H1 (cell line): ENCODE measurements at regions not wholly inside any gene's neighbourhood (a gene's known extent, or its start where the extent isn't known, plus 50 kb on each side); places are given as distances from the start of the nearest gene placed in this dataset.

Experiments
- CTCF ChIA-PET: fragments of 300-600 bp; sonication (Branson Sonifier 250); formaldehyde crosslinking; loops from one replicate; lab custom pipeline; 2021; ENCODE audit not compliant: partially characterized antibody; lab: Charles Lee
- POLR2A ChIA-PET: fragments of 300-600 bp; sonication (Branson Sonifier 250); formaldehyde crosslinking; loops from one replicate; lab custom pipeline; 2021; ENCODE audit warnings: inconsistent platforms; ENCODE audit not compliant: partially characterized antibody; lab: Charles Lee
- DNase-seq, 2 experiments: peaks; one replicate each; pipeline versions ENCODE4 v3.0.0 to v3.0.0-alpha.2; 2010 to 2022; ENCODE audit warnings: low spot score in 2 of 2, low read depth in 1 of 2, mixed read lengths in 1 of 2
- FAIRE-seq: peaks from 2 replicates; lab custom pipeline; 2011; peaks lifted over from hg19 to GRCh38; lab: Jason Lieb, UNC
- H2AFZ ChIP-seq: 2 replicates; pipeline ENCODE4 v1.8.1; 2012; ENCODE audit warnings: low read length, inconsistent platforms
- H2AK5ac ChIP-seq: 2 replicates; pipeline ENCODE4 v1.6.1; 2013; ENCODE audit warnings: low read depth, low read length
- H2BK120ac ChIP-seq: replicated peaks from 2 replicates; pipeline ENCODE3; 2013; ENCODE audit warnings: low read depth, low read length, inconsistent platforms
- H2BK12ac ChIP-seq: 2 replicates; pipeline ENCODE4 v1.6.1; 2013; ENCODE audit warnings: low read depth, low read length
- H2BK15ac ChIP-seq: 2 replicates; pipeline ENCODE4 v1.6.1; 2013; ENCODE audit warnings: low read length
- H2BK20ac ChIP-seq: 2 replicates; pipeline ENCODE4 v1.6.1; 2013; ENCODE audit warnings: low read length
- H2BK5ac ChIP-seq: 2 replicates; pipeline ENCODE4 v1.6.1; 2013; ENCODE audit warnings: low read depth, low read length
- H3K14ac ChIP-seq: 2 replicates; pipeline ENCODE4 v1.6.1; 2013; ENCODE audit warnings: inconsistent platforms; ENCODE audit not compliant: insufficient read length
- H3K18ac ChIP-seq: 2 replicates; pipeline ENCODE4 v1.6.1; 2013; ENCODE audit warnings: low read length; ENCODE audit errors: extremely low read depth
- H3K23ac ChIP-seq: 2 replicates; pipeline ENCODE4 v1.6.1; 2013; ENCODE audit warnings: inconsistent platforms; ENCODE audit not compliant: insufficient read length
- H3K23me2 ChIP-seq: 2 replicates; pipeline ENCODE4 v1.6.1; 2013; ENCODE audit warnings: low read depth, low read length
- H3K27ac ChIP-seq: 2 replicates; pipeline ENCODE4 v1.6.1; 2011; ENCODE audit warnings: low read depth, low read length, inconsistent platforms
- H3K27me3 ChIP-seq, 4 experiments: replicated peaks in 1 of 4; 1 replicate in 1 of 4; 2 replicates in 3 of 4; pipeline versions ENCODE4 v1.6.1 to v1.8.1; 2011 to 2013; ENCODE audit warnings: low read length in 3 of 4, mild to moderate bottlenecking in 3 of 4, inconsistent platforms in 2 of 4, mixed read lengths in 2 of 4, moderate library complexity in 1 of 4; ENCODE audit not compliant: control insufficient read depth in 3 of 4, insufficient read depth in 3 of 4; ENCODE audit errors: extremely low read depth in 1 of 4
- H3K36me3 ChIP-seq, 4 experiments: 2 replicates each; pipeline versions ENCODE4 v1.6.1 to v1.8.1; 2011 to 2013; ENCODE audit warnings: mild to moderate bottlenecking in 4 of 4, low read length in 3 of 4, moderate library complexity in 2 of 4, control low read depth in 1 of 4, inconsistent platforms in 1 of 4; ENCODE audit not compliant: insufficient read depth in 4 of 4, control insufficient read depth in 2 of 4
- H3K4ac ChIP-seq: replicated peaks from 2 replicates; pipeline ENCODE3; 2013; ENCODE audit warnings: low read length, low read depth, mixed read lengths, inconsistent platforms; ENCODE audit not compliant: insufficient read length
- H3K4me1 ChIP-seq, 4 experiments: replicated peaks in 1 of 4; 1 replicate in 1 of 4; 2 replicates in 3 of 4; pipeline versions ENCODE4 v1.6.1 to v1.8.1; 2011 to 2013; ENCODE audit warnings: low read length in 3 of 4, inconsistent platforms in 2 of 4, mixed read lengths in 1 of 4; ENCODE audit not compliant: insufficient read depth in 4 of 4, control insufficient read depth in 3 of 4
- H3K4me2 ChIP-seq, 2 experiments: 2 replicates each; pipeline versions ENCODE4 v1.6.1 to v1.8.1; 2011 to 2013; ENCODE audit warnings: low read depth in 2 of 2, low read length in 2 of 2, control low read depth in 1 of 2, inconsistent platforms in 1 of 2, mild to moderate bottlenecking in 1 of 2; ENCODE audit not compliant: insufficient read depth in 1 of 2
- H3K4me3 ChIP-seq, 4 experiments: fragments of 200-600, 300-600 bp in 1 of 4; sonication (generic), shearing (Covaris generic), sonication (Bioruptor Twin) in 1 of 4; 2 replicates each; pipeline versions ENCODE4 v1.5.1 to v1.8.1; 2011 to 2016; ENCODE audit warnings: low read length in 4 of 4, low read depth in 3 of 4, control low read depth in 2 of 4, inconsistent platforms in 2 of 4, mild to moderate bottlenecking in 2 of 4, mixed read lengths in 1 of 4, moderate library complexity in 1 of 4; ENCODE audit not compliant: insufficient read depth in 2 of 4; ENCODE audit errors: extremely low read depth in 1 of 4
- H3K56ac ChIP-seq: replicated peaks from 2 replicates; pipeline ENCODE3; 2013; ENCODE audit warnings: low read depth, mild to moderate bottlenecking, mixed read lengths, low read length, inconsistent platforms; ENCODE audit not compliant: insufficient read length
- H3K79me1 ChIP-seq: 2 replicates; pipeline ENCODE4 v1.6.1; 2013; ENCODE audit warnings: low read depth, low read length, control low read depth
- H3K79me2 ChIP-seq, 2 experiments: 2 replicates each; pipeline versions ENCODE4 v1.6.1 to v1.8.1; 2012 to 2013; ENCODE audit warnings: low read length in 2 of 2, mild to moderate bottlenecking in 2 of 2, inconsistent platforms in 1 of 2; ENCODE audit not compliant: insufficient read depth in 2 of 2, control insufficient read depth in 1 of 2
- H3K9ac ChIP-seq, 4 experiments: replicated peaks in 1 of 4; 1 replicate in 1 of 4; 2 replicates in 3 of 4; pipeline versions ENCODE4 v1.6.1 to v1.8.1; 2011 to 2013; ENCODE audit warnings: low read depth in 3 of 4, low read length in 3 of 4, control low read depth in 2 of 4, mild to moderate bottlenecking in 2 of 4, moderate library complexity in 2 of 4, inconsistent platforms in 1 of 4; ENCODE audit errors: extremely low read depth in 1 of 4
- H3K9me3 ChIP-seq, 2 experiments: 2 replicates each; pipeline versions ENCODE4 v1.6.1 to v1.8.1; 2012 to 2013; ENCODE audit warnings: mild to moderate bottlenecking in 2 of 2, moderate library complexity in 2 of 2, control low read depth in 1 of 2, inconsistent platforms in 1 of 2, low read depth in 1 of 2, low read length in 1 of 2, mixed read lengths in 1 of 2; ENCODE audit not compliant: insufficient read depth in 2 of 2
- H4K20me1 ChIP-seq, 2 experiments: replicated peaks in 1 of 2; 2 replicates each; pipeline versions ENCODE3 to v1.8.1; 2011 to 2013; ENCODE audit warnings: inconsistent platforms in 2 of 2, low read length in 2 of 2, mild to moderate bottlenecking in 1 of 2; ENCODE audit not compliant: insufficient read depth in 2 of 2, control insufficient read depth in 1 of 2
- H4K5ac ChIP-seq: 2 replicates; pipeline ENCODE4 v1.6.1; 2013; ENCODE audit warnings: low read length, low read depth, mixed read lengths, inconsistent platforms; ENCODE audit not compliant: insufficient read length
- H4K8ac ChIP-seq: 2 replicates; pipeline ENCODE4 v1.8.0; 2013; ENCODE audit warnings: mild to moderate bottlenecking, moderate library complexity, low read length, inconsistent platforms; ENCODE audit not compliant: insufficient read depth; ENCODE audit errors: extremely low read depth
- H4K91ac ChIP-seq: replicated peaks from 2 replicates; pipeline ENCODE3; 2013; ENCODE audit warnings: low read length, mixed read lengths, inconsistent platforms; ENCODE audit not compliant: insufficient read length
- ASH2L ChIP-seq: fragments of 200-600, 300-600 bp; sonication (generic); IDR thresholded peaks from one replicate; pipeline ENCODE4 v1.7.1; 2017; ENCODE audit warnings: low read length
- CHD1 ChIP-seq: IDR thresholded peaks from 2 replicates; pipeline ENCODE4 v1.6.1; 2012; ENCODE audit warnings: low read depth, low read length, improper control_type of control experiment
- CHD2 ChIP-seq: IDR thresholded peaks from 2 replicates; pipeline ENCODE4 v1.6.1; 2012; ENCODE audit warnings: low read length, improper control_type of control experiment
- CTBP2 ChIP-seq: IDR thresholded peaks from 2 replicates; pipeline ENCODE4 v1.7.0; 2011; ENCODE audit warnings: borderline replicate concordance, mild to moderate bottlenecking, moderate library complexity, mixed read lengths, low read length; ENCODE audit not compliant: insufficient read depth, insufficient read length
- EP300 ChIP-seq, 2 experiments: IDR thresholded peaks; 1 replicate in 1 of 2; 2 replicates in 1 of 2; pipeline ENCODE4 v1.6.1; 2011 to 2012; ENCODE audit warnings: low read depth in 2 of 2, low read length in 2 of 2, mild to moderate bottlenecking in 2 of 2, borderline replicate concordance in 1 of 2, inconsistent platforms in 1 of 2, moderate library complexity in 1 of 2
- GTF2F1 ChIP-seq: IDR thresholded peaks from 2 replicates; pipeline ENCODE4 v1.6.1; 2012; ENCODE audit warnings: low read depth, low read length, improper control_type of control experiment, borderline replicate concordance
- JUN ChIP-seq: IDR thresholded peaks from 2 replicates; pipeline ENCODE4 v1.6.1; 2011; ENCODE audit warnings: low read depth, mild to moderate bottlenecking, improper control_type of control experiment, low read length
- POLR2AphosphoS5 ChIP-seq: IDR thresholded peaks from 2 replicates; pipeline ENCODE4 v1.6.1; 2011; ENCODE audit warnings: low read depth, low read length
- RAD21 ChIP-seq, 2 experiments: IDR thresholded peaks in 1 of 2; conservative IDR thresholded peaks in 1 of 2; 2 replicates each; pipeline ENCODE4 v1.6.1; 2011; ENCODE audit warnings: low read depth in 2 of 2, low read length in 2 of 2, improper control_type of control experiment in 1 of 2, inconsistent platforms in 1 of 2, mild to moderate bottlenecking in 1 of 2, moderate library complexity in 1 of 2
- SIX5 ChIP-seq: IDR thresholded peaks from 2 replicates; pipeline ENCODE4 v1.6.1; 2011; ENCODE audit warnings: mild to moderate bottlenecking, low read depth, low read length
- SRF ChIP-seq: IDR thresholded peaks from 2 replicates; pipeline ENCODE4 v1.6.1; 2011; ENCODE audit warnings: mild to moderate bottlenecking, low read depth, low read length, moderate library complexity
- TBP ChIP-seq: IDR thresholded peaks from 2 replicates; pipeline ENCODE4 v1.6.1; 2011; ENCODE audit warnings: low read depth, low read length, improper control_type of control experiment
- YY1 ChIP-seq: IDR thresholded peaks from 2 replicates; pipeline ENCODE4 v1.6.1; 2011; ENCODE audit warnings: low read depth, mild to moderate bottlenecking, low read length
- WGBS, 2 experiments: shearing (Covaris generic) in 1 of 2; methylation state at CpG; one replicate each; pipeline versions ENCODE4 v1.1.6 to v1.1.7; 2013 to 2015; ENCODE audit warnings: low lambda C conversion rate in 2 of 2, mixed read lengths in 2 of 2, inconsistent platforms in 1 of 2, low coverage in 1 of 2, missing lambda C conversion rate in 1 of 2; ENCODE audit not compliant: insufficient replicate concordance in 2 of 2, insufficient coverage in 1 of 2, insufficient read length in 1 of 2; ENCODE audit errors: extremely low coverage in 1 of 2, missing lambda C conversion rate in 1 of 2; 5-methylcytosine and 5-hydroxymethylcytosine counted together

DNA sequence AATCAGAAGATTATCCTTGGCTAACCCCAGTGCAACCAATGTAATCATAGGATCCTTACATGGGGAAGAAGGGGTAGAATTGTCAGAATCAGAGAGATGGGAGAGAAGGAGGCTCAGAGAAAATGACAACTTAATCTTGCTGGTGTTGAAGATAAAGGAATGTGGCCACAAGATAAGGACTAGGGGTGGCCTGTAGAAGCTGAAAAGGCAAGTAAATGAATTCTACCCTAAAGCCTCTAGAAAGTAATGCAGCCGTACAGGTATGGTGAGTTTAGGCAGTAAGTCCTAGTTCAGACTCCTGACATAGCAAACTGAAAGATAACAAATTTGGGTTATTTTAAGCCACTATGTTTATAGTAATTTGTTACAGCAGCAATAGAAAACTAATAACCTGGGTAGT, 718.5 kb downstream of the SLITRK6 start:
- 94% methylated on average over 1 of the region's 1 CpG; no CpG with 5 or more reads in 1 of the 2 experiments for WGBS, 2 experiments
- Histone ChIP-seq H4K5ac (no peak overlapping the region), H3K79me2 (no peaks in the 10 kb centered on the region), H3K56ac (no peak overlapping the region), H3K23me2 (no peaks in the 10 kb centered on the region), H3K23ac (no peak overlapping the region), H3K4me1 (no peaks in the 10 kb centered on the region), H3K4me3 (no peak overlapping the region), H3K27me3 (no peaks in the 10 kb centered on the region), H2BK20ac (no peak overlapping the region), H3K79me1 (no peaks in the 10 kb centered on the region), H3K9ac (no peak overlapping the region), H3K4me2 (no peak overlapping the region), H2AK5ac (no peak overlapping the region), H2BK12ac (no peak overlapping the region), H4K8ac (no peak overlapping the region), H2BK15ac (no peak overlapping the region), H2AFZ (no peak overlapping the region), H4K20me1 (no peaks in the 10 kb centered on the region), H4K91ac (no peak overlapping the region), H2BK5ac (no peak overlapping the region), H3K14ac (no peak overlapping the region), H3K4ac (no peak overlapping the region), H2BK120ac (no peak overlapping the region), H3K9me3 (no peaks in the 10 kb centered on the region), H3K18ac (no peak overlapping the region), H3K27ac (no peak overlapping the region), H3K36me3 (no peaks in the 10 kb centered on the region)
- ChIA-PET POLR2A (no interaction called here), CTCF (interaction anchor here (0.7 kb wide), 1 partner anchor 64 kb away, joined by 3 read pairs; no protein-coding TSS in a partner anchor)
- no peak for DNase-seq
- FAIRE-seq: no peak
- no peak for TF ChIP-seq GTF2F1
- TF ChIP-seq YY1: no peak
- no peak for TF ChIP-seq CHD2
- no peak for TF ChIP-seq CTBP2
- no peak for TF ChIP-seq RAD21 (IDR thresholded peaks at IDR 0.05 in 1 of 2, conservative IDR thresholded peaks at IDR 0.05 in 1 of 2; ENCODE audit: low read depth in 2 of 2, low read length in 2 of 2)
- TF ChIP-seq TBP: no peak
- TF ChIP-seq SIX5: no peak
- no peak for TF ChIP-seq POLR2AphosphoS5
- TF ChIP-seq CHD1: no peak
- no peak for TF ChIP-seq ASH2L
- no peak for TF ChIP-seq SRF
- TF ChIP-seq EP300 (IDR thresholded peaks at IDR 0.05; ENCODE audit: borderline replicate concordance in 1 of 2, low read depth in 2 of 2, low read length in 2 of 2): no peak
- TF ChIP-seq JUN: no peak
